Stimulated activated CD4-positive, alpha-beta T cell treated with anti-CD3 and anti-CD28 coated beads, TNF-alpha, amount 100 ng/mL, for 4 hours (primary cell): ENCODE measurements at regions not wholly inside any gene's neighbourhood (a gene's known extent, or its start where the extent isn't known, plus 50 kb on each side); places are given as distances from the start of the nearest gene placed in this dataset.
"Not testable (repeated sequence)": the region's sequence is repeated elsewhere in the genome, so short reads cannot be mapped to it uniquely, and the experiment has no call there.

Source experiments
- DNase-seq, 3 experiments: peaks; one replicate each; pipeline ENCODE4 v3.0.0-alpha.2; 2020; ENCODE audit warnings: low read depth in 3 of 3

GRCh38 chr14:25322784-25323183 lies 272.8 kb upstream of the STXBP6 start:
- no peak for DNase-seq

- DNase-seq, result not testable (repeated sequence)
Measured at GRCh38 chr14:25316007-25316406, 266.1 kb upstream of the STXBP6 start.

- no peak for DNase-seq
Measured at GRCh38 chr14:25308244-25308643, 258.3 kb upstream of the STXBP6 start.

- DNase-seq, result no peak
Measured at GRCh38 chr14:25303934-25304333, 254.0 kb upstream of the STXBP6 start.

GRCh38 chr14:25298238-25298637 lies 248.3 kb upstream of the STXBP6 start:
- DNase-seq, result no peak

GRCh38 chr14:25290154-25290553 lies 240.2 kb upstream of the STXBP6 start:
- DNase-seq, result not testable (repeated sequence)

- DNase-seq, result no peak
Measured at GRCh38 chr14:25274529-25274928, 224.6 kb upstream of the STXBP6 start.

GRCh38 chr14:25267186-25267585 lies 217.2 kb upstream of the STXBP6 start:
- DNase-seq, result no peak

- DNase-seq, result no peak
Measured at GRCh38 chr14:25259470-25259869, 209.5 kb upstream of the STXBP6 start.

- DNase-seq, result no peak
Measured at GRCh38 chr14:25252793-25253192, 202.8 kb upstream of the STXBP6 start.

- no peak for DNase-seq
Measured at GRCh38 chr14:25250516-25250915, 200.6 kb upstream of the STXBP6 start.

GRCh38 chr14:25247609-25248008 lies 197.7 kb upstream of the STXBP6 start:
- DNase-seq, result no peak

GRCh38 chr14:25246751-25247150 lies 196.8 kb upstream of the STXBP6 start:
- DNase-seq, result no peak

GRCh38 chr14:25239170-25239569 lies 189.2 kb upstream of the STXBP6 start:
- DNase-seq, result no peak

GRCh38 chr14:25237845-25238244 lies 187.9 kb upstream of the STXBP6 start:
- DNase-seq, result no peak

GRCh38 chr14:25233613-25234012 lies 183.7 kb upstream of the STXBP6 start:
- DNase-seq, result no peak

- DNase-seq, result no peak
Measured at GRCh38 chr14:25231004-25231403, 181.1 kb upstream of the STXBP6 start.

GRCh38 chr14:25226214-25226613 lies 176.3 kb upstream of the STXBP6 start:
- no peak for DNase-seq

GRCh38 chr14:25222256-25222655 lies 172.3 kb upstream of the STXBP6 start:
- no peak for DNase-seq

GRCh38 chr14:25220514-25220913 lies 170.6 kb upstream of the STXBP6 start:
- no peak for DNase-seq

GRCh38 chr14:25215607-25216006 lies 165.7 kb upstream of the STXBP6 start:
- DNase-seq, result no peak

GRCh38 chr14:25197885-25198284 lies 147.9 kb upstream of the STXBP6 start:
- no peak for DNase-seq

- DNase-seq, result no peak
Measured at GRCh38 chr14:25180221-25180620, 130.3 kb upstream of the STXBP6 start.

- no peak for DNase-seq
Measured at GRCh38 chr14:25178255-25178654, 128.3 kb upstream of the STXBP6 start.
